ENCODE measurements at regions not wholly inside any gene's neighbourhood (a gene's known extent, or its start where the extent isn't known, plus 50 kb on each side); places are given as distances from the start of the nearest gene placed in this dataset.
"Not testable (repeated sequence)": the region's sequence is repeated elsewhere in the genome, so short reads cannot be mapped to it uniquely, and the experiment has no call there.

- DNase-seq = no peak
Observed at GRCh38 chr3:148531836-148532235, 165.9 kb upstream of the AGTR1 start.

GRCh38 chr3:148532326-148532725 is 165.4 kb upstream of the AGTR1 start:
- DNase-seq = no peak

GRCh38 chr3:148532774-148533173 is 164.9 kb upstream of the AGTR1 start:
- DNase-seq = no peak

DNA sequence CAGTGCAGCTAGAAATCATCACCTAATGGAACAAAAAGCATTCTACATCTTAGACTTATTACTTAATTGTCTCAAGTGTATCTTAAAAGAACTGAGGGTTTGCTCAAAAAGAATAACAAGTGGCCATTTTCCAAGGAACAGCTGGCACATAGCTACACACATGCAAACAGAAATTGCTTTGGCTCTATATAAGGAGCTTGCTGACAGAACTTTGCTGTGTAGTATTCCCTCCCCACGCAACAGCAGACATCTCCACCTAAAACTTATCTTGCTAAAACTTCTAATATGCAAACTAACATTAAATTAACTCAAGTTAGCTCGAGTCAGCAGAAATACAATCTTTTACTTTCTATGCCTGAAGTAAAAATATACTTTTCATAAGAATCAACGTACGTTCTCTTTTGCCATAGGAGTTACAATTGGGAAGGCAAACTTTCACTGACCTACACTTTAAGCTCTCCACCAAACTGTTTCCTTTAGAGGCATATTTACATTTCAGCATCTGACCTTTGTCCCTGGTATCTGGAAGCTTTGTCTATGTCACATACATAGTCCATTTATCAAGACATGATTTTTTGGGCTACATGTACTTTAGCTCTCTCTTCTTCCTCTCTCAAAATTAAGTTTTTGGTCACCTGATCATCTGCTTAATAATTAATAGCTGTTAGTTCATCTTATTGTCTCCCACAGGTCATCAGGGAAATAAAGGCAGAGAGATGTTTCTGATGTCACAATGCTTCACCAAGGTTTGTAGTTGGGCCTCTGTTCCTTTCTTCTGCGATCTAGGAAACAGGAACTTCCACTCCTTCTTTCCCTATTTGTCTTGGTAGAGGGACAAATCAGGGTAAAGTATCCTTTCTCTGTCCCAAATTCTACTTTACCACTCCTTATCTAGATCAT is 163.4 kb upstream of the AGTR1 start:
- no peak for DNase-seq

DNA sequence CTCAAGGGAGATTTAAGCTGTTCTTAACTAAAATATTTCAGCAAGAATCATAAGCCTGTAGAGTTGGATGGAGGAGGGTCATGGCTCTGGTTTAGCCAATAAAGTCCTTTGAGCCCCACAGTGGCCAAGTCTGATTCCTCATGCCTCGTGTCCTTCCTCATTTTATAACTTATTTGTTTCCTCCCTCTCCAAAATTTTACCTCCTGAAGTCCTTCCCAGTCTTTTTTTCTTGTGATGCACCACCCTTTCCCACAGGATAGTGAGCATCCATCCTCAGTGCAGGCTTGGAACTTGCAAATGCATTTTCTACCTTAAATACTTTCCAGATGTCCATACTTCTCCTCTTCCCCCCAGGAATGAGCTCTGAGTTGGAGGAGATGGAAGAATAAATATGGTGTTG is 162.7 kb upstream of the AGTR1 start:
- no peak for DNase-seq

DNA sequence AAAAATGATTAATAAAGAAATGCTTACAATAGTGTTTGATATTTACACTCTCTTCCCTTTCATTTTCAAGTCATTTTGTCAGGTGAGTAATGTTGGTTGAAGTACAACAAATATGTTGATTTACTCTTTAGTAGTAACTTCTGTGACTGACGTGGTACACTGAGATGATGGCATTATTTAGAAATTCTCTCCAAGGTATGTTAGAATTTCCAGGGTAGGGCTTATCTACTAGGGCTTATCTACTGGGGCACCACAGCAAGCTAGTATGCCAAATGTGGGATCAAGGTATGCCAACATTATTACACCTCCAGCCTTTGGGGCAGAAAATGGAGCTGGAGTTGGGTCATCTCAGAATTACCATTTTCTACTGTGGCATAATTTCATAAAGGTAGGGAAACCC is 157.4 kb upstream of the AGTR1 start:
- DNase-seq = no peak

- no peak for DNase-seq
Observed at GRCh38 chr3:148540851-148541250, 156.9 kb upstream of the AGTR1 start.

- no peak for DNase-seq
Observed at GRCh38 chr3:148546959-148547358, 150.7 kb upstream of the AGTR1 start.

DNA sequence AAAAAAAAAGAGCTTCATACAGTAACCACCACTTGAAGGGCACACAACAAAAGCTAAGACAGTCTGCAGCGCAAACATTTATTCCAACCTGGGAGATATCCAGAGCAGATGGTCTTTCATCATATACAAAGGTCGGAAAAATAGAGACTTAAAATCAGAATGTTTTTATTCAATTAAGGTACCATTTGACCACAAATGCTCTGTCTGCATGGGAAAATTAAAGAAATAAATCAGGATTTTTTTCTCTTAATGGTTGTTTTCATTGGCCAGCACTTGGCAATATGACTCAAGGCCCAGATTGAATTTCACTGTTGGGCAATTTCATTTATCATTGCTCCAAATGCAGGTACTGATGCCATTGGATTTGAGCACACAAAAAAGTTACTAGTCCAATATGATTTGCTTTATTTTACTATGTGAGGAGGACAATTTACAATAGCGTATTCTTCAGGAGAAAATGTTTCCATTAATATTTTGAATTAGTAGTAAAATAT is 145.9 kb upstream of the AGTR1 start:
- DNase-seq = no peak

GRCh38 chr3:148554367-148554766 is 143.3 kb upstream of the AGTR1 start:
- DNase-seq = no peak

DNA sequence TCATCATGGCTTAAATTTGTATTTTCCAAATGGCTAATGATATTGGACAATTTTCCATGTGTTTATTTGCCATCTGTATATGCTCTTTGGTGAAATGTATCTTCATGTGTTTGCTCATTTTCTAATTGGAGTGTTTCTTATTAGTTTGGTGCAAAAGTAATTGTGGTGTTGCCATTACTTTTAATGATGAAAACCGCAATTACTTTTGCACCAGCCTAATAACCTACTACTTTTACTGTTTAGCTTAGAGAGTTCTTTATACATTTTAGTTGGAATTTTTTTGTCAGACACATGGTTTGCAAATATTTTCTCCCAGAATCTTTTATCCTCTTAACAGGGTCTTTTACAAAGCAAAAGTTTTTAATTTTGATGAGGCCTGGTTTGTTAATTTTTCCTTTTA is 141.0 kb upstream of the AGTR1 start:
- no peak for DNase-seq

DNA sequence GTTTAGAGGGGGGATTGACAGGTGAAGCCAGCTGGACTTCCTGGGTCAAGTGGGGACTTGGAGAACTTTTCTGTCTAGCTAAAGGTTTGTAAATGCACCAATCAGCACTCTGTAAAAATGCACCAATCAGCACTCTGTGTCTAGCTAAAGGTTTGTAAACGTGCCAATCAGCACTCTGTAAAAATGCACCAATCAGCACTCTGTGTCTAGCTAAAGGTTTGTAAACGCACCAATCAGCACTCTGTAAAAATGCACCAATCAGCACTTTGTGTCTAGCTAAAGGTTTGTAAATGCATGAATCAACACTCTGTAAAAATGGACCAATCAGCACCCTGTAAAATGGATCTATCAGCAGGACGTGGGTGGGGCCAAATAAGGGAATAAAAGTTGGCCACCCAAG is 120.1 kb upstream of the AGTR1 start:
- not testable (repeated sequence) for DNase-seq

GRCh38 chr3:148582126-148582525 is 115.6 kb upstream of the AGTR1 start:
- no peak for DNase-seq

- no peak for DNase-seq
Observed at GRCh38 chr3:148583793-148584192, 113.9 kb upstream of the AGTR1 start.

DNA sequence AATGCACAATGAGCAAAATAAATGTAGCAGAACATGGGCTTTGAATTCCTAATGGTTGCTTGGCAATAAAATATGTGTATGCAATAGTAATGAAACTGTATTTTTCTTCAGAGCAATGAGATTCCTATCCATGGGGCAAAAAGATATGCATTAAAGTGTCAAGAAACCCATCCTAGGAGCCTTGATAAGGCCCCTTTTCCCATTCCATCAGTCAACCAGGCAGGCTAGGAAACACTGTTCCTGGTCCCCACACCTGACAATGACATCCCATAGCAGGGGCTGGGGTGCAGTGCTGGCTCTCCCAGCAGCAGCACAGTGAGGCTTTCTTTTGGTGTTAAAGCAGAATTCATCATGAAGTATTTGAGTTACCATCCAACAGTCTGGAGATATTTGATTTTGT is 113.3 kb upstream of the AGTR1 start:
- no peak for DNase-seq

- no peak for DNase-seq
Observed at GRCh38 chr3:148585671-148586379, 111.9 kb upstream of the AGTR1 start.

- DNase-seq = no peak
Observed at GRCh38 chr3:148588291-148588690, 109.4 kb upstream of the AGTR1 start.

DNA sequence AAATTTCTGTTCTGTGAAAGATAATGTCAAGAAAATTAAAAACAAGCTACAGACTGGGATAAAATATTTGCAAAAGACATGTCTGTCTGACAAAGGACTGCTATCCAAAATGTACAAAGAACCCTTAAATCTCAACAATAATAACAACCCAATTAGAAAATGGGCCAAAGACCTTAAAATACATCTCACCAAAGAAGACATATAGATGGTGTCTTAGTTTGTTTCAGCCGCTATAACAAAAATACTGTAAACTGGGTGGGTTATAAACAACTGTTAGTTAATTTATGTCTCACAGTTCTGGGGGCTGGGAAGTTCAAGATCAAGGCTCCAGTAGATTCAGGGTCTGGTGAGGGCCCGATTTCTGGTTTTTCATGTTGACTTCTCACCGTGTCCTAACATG is 106.2 kb upstream of the AGTR1 start:
- DNase-seq = no peak

- no peak for DNase-seq
Observed at GRCh38 chr3:148598619-148599018, 99.1 kb upstream of the AGTR1 start.

- DNase-seq = no peak
Observed at GRCh38 chr3:148599481-148599880, 98.2 kb upstream of the AGTR1 start.

- no peak for DNase-seq
Observed at GRCh38 chr3:148600440-148600839, 97.3 kb upstream of the AGTR1 start.

GRCh38 chr3:148600902-148601765 is 96.6 kb upstream of the AGTR1 start:
- no peak for DNase-seq
